Smooth muscle cell (in vitro differentiated cells): ENCODE measurements at regions not wholly inside any gene's neighbourhood (a gene's known extent, or its start where the extent isn't known, plus 50 kb on each side); places are given as distances from the start of the nearest gene placed in this dataset.

ENCODE experiments used
- DNase-seq: peaks from one replicate; lab custom pipeline; 2025; ENCODE audit not compliant: unreplicated experiment; lab: John Stamatoyannopoulos, UW
- H2AFZ ChIP-seq: fragments of 200-600 bp; sonication (generic); 2 replicates; pipeline ENCODE4 v1.6.0; 2016; ENCODE audit warnings: antibody characterized with exemption, low read depth, mild to moderate bottlenecking
- H3F3A ChIP-seq: fragments of 200-600 bp; sonication (generic); 2 replicates; pipeline ENCODE4 v1.6.0; 2017; ENCODE audit warnings: antibody characterized with exemption, low read depth
- H3K27ac ChIP-seq: fragments of 200-600 bp; sonication (generic); 2 replicates; pipeline ENCODE4 v1.5.1; 2016; ENCODE audit warnings: low read depth, mild to moderate bottlenecking
- H3K27me3 ChIP-seq: fragments of 200-600 bp; sonication (generic); 2 replicates; pipeline ENCODE4 v1.6.1; 2016; ENCODE audit warnings: low read depth, mild to moderate bottlenecking
- H3K36me3 ChIP-seq: fragments of 200-600 bp; sonication (generic); 2 replicates; pipeline ENCODE4 v1.5.1; 2016; ENCODE audit warnings: low read depth
- H3K4me1 ChIP-seq: fragments of 200-600 bp; sonication (generic); 2 replicates; pipeline ENCODE4 v1.5.1; 2016; ENCODE audit warnings: low read depth
- H3K4me2 ChIP-seq: fragments of 200-600 bp; sonication (generic); 2 replicates; pipeline ENCODE4 v1.6.0; 2016; ENCODE audit warnings: mild to moderate bottlenecking
- H3K4me3 ChIP-seq: fragments of 200-600 bp; sonication (generic); 2 replicates; pipeline ENCODE4 v1.5.1; 2016; ENCODE audit warnings: mild to moderate bottlenecking
- H3K79me2 ChIP-seq: fragments of 200-600 bp; sonication (generic); 2 replicates; pipeline ENCODE4 v1.6.0; 2016; ENCODE audit warnings: low read depth, mild to moderate bottlenecking
- H3K9ac ChIP-seq: fragments of 200-600 bp; sonication (generic); 2 replicates; pipeline ENCODE4 v1.6.0; 2016; ENCODE audit warnings: low read depth
- H3K9me3 ChIP-seq: fragments of 200-600 bp; sonication (generic); replicated peaks from 2 replicates; pipeline ENCODE4 v1.5.1; 2016; ENCODE audit warnings: low read depth
- H4K20me1 ChIP-seq: fragments of 200-600 bp; sonication (generic); 2 replicates; pipeline ENCODE4 v1.6.0; 2016; ENCODE audit warnings: low read depth
- WGBS: methylation state at CpG from one replicate; pipeline ENCODE4 v1.1.7; 2016; ENCODE audit warnings: low lambda C conversion rate; 5-methylcytosine and 5-hydroxymethylcytosine counted together
- TF ChIP-seq, protein P1 (sequence below): fragments of 200-600 bp; sonication (generic); IDR thresholded peaks from 2 replicates; pipeline ENCODE4 v1.5.1; 2017; ENCODE audit warnings: borderline replicate concordance, mild to moderate bottlenecking, antibody characterized with exemption; ENCODE audit not compliant: insufficient read depth, poor library complexity, severe bottlenecking

DNA sequence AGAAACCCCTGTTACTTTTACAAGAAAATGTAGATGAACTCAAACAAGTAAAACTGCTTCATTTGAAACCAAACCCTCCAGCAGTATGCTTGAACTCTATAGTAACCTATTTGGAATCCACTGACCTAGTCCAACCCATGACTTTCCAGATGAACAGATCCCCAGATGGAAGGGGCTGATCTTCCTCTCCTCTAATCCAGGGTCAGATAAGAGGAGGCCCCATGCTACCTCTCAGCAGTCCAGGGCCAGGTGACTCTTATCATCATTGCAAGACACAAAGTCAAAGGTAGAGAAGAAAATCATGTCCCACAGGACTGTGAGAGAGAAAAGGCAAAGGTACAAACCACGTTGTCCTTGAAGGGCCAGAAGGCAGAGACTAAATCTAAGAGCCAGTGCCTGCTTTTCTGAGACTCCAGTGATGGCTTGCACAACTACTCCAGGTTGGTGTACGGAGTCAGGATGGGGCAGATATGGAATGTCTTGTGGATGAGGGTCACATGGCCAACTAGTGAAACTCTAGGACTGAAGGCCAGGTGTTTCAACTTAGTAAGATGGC lies 81.4 kb upstream of the MYLIP start:
- no peak overlapping the region for H3K27ac ChIP-seq
- H3F3A ChIP-seq: no peaks in the 10 kb centered on the region
- H3K4me3 ChIP-seq: no peak overlapping the region
- H3K4me1 ChIP-seq: no peaks in the 10 kb centered on the region
- H3K9ac ChIP-seq: no peak overlapping the region
- no peak overlapping the region for H2AFZ ChIP-seq
- no peaks in the 10 kb centered on the region for H3K36me3 ChIP-seq
- H3K79me2 ChIP-seq: no peaks in the 10 kb centered on the region
- H3K4me2 ChIP-seq: no peak overlapping the region
- 91% methylated on average over 2 of the region's 2 CpGs for WGBS
- H4K20me1 ChIP-seq: no peaks in the 10 kb centered on the region
- TF ChIP-seq, protein P1, sequence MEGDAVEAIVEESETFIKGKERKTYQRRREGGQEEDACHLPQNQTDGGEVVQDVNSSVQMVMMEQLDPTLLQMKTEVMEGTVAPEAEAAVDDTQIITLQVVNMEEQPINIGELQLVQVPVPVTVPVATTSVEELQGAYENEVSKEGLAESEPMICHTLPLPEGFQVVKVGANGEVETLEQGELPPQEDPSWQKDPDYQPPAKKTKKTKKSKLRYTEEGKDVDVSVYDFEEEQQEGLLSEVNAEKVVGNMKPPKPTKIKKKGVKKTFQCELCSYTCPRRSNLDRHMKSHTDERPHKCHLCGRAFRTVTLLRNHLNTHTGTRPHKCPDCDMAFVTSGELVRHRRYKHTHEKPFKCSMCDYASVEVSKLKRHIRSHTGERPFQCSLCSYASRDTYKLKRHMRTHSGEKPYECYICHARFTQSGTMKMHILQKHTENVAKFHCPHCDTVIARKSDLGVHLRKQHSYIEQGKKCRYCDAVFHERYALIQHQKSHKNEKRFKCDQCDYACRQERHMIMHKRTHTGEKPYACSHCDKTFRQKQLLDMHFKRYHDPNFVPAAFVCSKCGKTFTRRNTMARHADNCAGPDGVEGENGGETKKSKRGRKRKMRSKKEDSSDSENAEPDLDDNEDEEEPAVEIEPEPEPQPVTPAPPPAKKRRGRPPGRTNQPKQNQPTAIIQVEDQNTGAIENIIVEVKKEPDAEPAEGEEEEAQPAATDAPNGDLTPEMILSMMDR: no peak
- no peaks in the 10 kb centered on the region for H3K27me3 ChIP-seq
- no peaks in the 10 kb centered on the region for H3K9me3 ChIP-seq
- no peak for DNase-seq

- H3K9me3 ChIP-seq: no peaks in the 10 kb centered on the region
- no peaks in the 10 kb centered on the region for H3K27me3 ChIP-seq
- no peaks in the 10 kb centered on the region for H3F3A ChIP-seq
- no peaks in the 10 kb centered on the region for H3K4me1 ChIP-seq
- 44% methylated on average over 4 of the region's 4 CpGs for WGBS
- peak overlapping the region; percentile 42 for H2AFZ ChIP-seq
- no peak overlapping the region for H3K9ac ChIP-seq
- no peaks in the 10 kb centered on the region for H4K20me1 ChIP-seq
- TF ChIP-seq, protein P1: no peak
- no peaks in the 10 kb centered on the region for H3K36me3 ChIP-seq
- H3K4me2 ChIP-seq: no peak overlapping the region
- no peak overlapping the region for H3K4me3 ChIP-seq
- H3K79me2 ChIP-seq: no peaks in the 10 kb centered on the region
- DNase-seq: no peak
- no peak overlapping the region for H3K27ac ChIP-seq
These were observed 83.6 kb upstream of the MYLIP start for GRCh38 chr6:16045238-16045637.

DNA sequence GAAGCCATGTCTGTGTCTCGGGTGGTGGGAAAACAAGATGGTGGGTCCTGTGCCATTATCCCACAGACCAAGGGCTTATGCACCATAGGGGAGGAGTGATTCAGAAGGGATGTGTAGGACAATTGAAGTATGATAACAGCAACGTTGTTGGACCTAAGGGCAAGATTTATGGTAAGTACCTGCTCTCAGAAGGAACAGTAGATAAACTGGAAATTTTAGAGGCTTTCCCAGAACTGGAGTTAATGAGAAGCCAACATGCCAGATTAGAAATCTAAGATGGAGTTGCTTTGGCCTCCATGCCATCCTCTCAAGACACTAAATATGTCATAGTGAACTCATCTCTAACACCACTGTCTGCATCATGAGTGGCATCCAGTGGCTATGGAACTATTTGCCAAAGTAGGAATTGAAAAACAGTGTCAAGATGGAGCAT lies 84.7 kb upstream of the MYLIP start:
- Histone ChIP-seq H3K9ac (no peak overlapping the region), H3K4me1 (no peaks in the 10 kb centered on the region), H3K79me2 (no peaks in the 10 kb centered on the region), H4K20me1 (no peaks in the 10 kb centered on the region), H3K27me3 (no peaks in the 10 kb centered on the region), H3K4me2 (no peak overlapping the region), H2AFZ (no peak overlapping the region), H3K27ac (no peak overlapping the region), H3F3A (no peaks in the 10 kb centered on the region), H3K36me3 (no peaks in the 10 kb centered on the region), H3K9me3 (no peaks in the 10 kb centered on the region), H3K4me3 (no peak overlapping the region)
- WGBS: 80% methylated on average over 2 of the region's 2 CpGs
- TF ChIP-seq, protein P1: no peak
- no peak for DNase-seq
